ENCODE measurements at regions not wholly inside any gene's neighbourhood (a gene's known extent, or its start where the extent isn't known, plus 50 kb on each side); places are given as distances from the start of the nearest gene placed in this dataset.

DNA sequence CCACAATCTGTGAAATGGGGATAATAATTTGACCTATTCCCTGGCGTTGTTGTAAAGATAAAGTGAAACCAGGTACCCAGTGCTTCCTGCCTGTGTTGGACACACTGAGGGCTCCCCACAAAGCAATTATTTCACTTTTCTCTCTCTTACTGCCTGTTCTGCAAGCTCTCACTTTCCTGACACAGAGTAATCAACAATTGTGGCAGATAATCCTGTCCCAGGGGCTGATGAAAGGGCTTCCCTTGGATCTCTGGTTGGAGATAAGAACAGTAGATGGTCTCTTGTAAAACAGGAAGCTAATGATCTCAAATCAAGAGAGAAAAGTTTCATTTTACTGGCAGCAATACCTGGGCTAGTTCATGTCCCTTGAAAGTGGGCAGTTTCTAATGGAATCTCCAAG is 190.4 kb upstream of the EPHA4 start:
- Histone ChIP-seq H3K9me3 (ENCODE audit: low read length) (no peaks in the 10 kb centered on the region), H3K9ac (ENCODE audit: low read length) (no peak overlapping the region), H3K9me2 (ENCODE audit: low read depth, low read length) (no peaks in the 10 kb centered on the region), H3K4me3 (ENCODE audit: low read depth, low read length, poor library complexity, severe bottlenecking) (no peak overlapping the region), H3K36me3 (ENCODE audit: insufficient read depth, low read length) (no peaks in the 10 kb centered on the region), H3F3A (ENCODE audit: insufficient read depth, low read length) (no peaks in the 10 kb centered on the region), H3K27me3 (ENCODE audit: insufficient read depth, low read length) (no peaks in the 10 kb centered on the region), H3K27ac (ENCODE audit: low read depth, low read length, poor library complexity, severe bottlenecking) (no peak overlapping the region), H2AFZ (ENCODE audit: low read length) (no peak overlapping the region), H3K4me2 (ENCODE audit: low read length) (no peak overlapping the region), H4K20me1 (ENCODE audit: insufficient read depth, low read length) (no peaks in the 10 kb centered on the region), H3K79me2 (ENCODE audit: insufficient read depth, low read length) (no peaks in the 10 kb centered on the region), H3K4me1 (ENCODE audit: insufficient read depth, low read length, severe bottlenecking) (no peaks in the 10 kb centered on the region)
- TF ChIP-seq EZH2 (IDR thresholded peaks at IDR 0.05; ENCODE audit: borderline replicate concordance, low read length) = no peak
- TF ChIP-seq, protein P1, sequence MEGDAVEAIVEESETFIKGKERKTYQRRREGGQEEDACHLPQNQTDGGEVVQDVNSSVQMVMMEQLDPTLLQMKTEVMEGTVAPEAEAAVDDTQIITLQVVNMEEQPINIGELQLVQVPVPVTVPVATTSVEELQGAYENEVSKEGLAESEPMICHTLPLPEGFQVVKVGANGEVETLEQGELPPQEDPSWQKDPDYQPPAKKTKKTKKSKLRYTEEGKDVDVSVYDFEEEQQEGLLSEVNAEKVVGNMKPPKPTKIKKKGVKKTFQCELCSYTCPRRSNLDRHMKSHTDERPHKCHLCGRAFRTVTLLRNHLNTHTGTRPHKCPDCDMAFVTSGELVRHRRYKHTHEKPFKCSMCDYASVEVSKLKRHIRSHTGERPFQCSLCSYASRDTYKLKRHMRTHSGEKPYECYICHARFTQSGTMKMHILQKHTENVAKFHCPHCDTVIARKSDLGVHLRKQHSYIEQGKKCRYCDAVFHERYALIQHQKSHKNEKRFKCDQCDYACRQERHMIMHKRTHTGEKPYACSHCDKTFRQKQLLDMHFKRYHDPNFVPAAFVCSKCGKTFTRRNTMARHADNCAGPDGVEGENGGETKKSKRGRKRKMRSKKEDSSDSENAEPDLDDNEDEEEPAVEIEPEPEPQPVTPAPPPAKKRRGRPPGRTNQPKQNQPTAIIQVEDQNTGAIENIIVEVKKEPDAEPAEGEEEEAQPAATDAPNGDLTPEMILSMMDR (IDR thresholded peaks at IDR 0.05; ENCODE audit: low read length) = no peak

DNA sequence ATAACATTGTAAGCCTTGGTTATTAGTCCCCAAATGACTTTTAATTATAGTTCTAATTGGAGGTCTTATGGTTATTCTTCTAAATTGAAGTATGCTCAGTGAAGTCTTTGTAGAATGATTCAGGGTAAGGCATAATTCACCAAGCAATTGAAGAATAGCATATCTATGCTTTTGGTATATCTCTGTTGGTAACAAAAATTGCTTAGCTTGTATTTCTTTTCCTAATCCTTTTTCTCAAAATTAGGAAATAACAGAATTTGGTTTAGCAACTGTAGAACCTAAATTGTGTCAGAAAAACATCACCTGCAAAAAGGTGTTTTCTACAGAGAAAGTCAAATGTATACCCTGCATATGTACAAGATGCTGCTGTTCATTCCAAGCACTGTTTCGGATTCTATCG is 189.2 kb upstream of the EPHA4 start:
- Histone ChIP-seq H3K4me3 (ENCODE audit: low read depth, low read length, poor library complexity, severe bottlenecking) (no peak overlapping the region), H3K27me3 (ENCODE audit: insufficient read depth, low read length) (no peaks in the 10 kb centered on the region), H3K9ac (ENCODE audit: low read length) (no peak overlapping the region), H3K9me3 (ENCODE audit: low read length) (no peaks in the 10 kb centered on the region), H3K27ac (ENCODE audit: low read depth, low read length, poor library complexity, severe bottlenecking) (no peak overlapping the region), H3F3A (ENCODE audit: insufficient read depth, low read length) (no peaks in the 10 kb centered on the region), H3K36me3 (ENCODE audit: insufficient read depth, low read length) (no peaks in the 10 kb centered on the region), H3K4me1 (ENCODE audit: insufficient read depth, low read length, severe bottlenecking) (no peaks in the 10 kb centered on the region), H3K4me2 (ENCODE audit: low read length) (no peak overlapping the region), H4K20me1 (ENCODE audit: insufficient read depth, low read length) (no peaks in the 10 kb centered on the region), H3K9me2 (ENCODE audit: low read depth, low read length) (no peaks in the 10 kb centered on the region), H3K79me2 (ENCODE audit: insufficient read depth, low read length) (no peaks in the 10 kb centered on the region), H2AFZ (ENCODE audit: low read length) (no peak overlapping the region)
- TF ChIP-seq EZH2 (IDR thresholded peaks at IDR 0.05; ENCODE audit: borderline replicate concordance, low read length) = no peak
- TF ChIP-seq, protein P1 (IDR thresholded peaks at IDR 0.05; ENCODE audit: low read length) = no peak

DNA sequence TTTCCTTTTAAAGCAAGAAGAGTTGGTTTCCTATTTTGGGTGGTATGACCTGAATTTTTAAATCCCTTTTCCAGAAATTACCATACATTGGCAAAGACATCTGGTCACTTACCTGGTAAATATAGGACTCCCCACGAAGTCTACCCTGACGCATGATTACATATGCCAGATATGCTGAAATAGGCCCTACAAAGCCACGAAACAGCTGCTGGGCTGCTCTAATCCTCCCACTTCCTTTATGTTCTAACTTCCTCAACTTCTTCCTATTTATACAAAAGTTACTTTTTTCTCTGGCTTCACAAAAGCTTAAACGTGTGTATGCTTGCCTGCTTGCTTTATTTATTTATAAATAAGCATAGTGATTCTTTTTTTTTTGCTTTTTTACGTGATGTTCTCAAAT is 186.0 kb upstream of the EPHA4 start:
- H4K20me1 ChIP-seq (ENCODE audit: insufficient read depth, low read length) = no peaks in the 10 kb centered on the region
- H3K27me3 ChIP-seq (ENCODE audit: insufficient read depth, low read length) = no peaks in the 10 kb centered on the region
- no peak for TF ChIP-seq EZH2 (IDR thresholded peaks at IDR 0.05; ENCODE audit: borderline replicate concordance, low read length)
- TF ChIP-seq, protein P1 (IDR thresholded peaks at IDR 0.05; ENCODE audit: low read length) = no peak
- H3K4me2 ChIP-seq (ENCODE audit: low read length) = no peak overlapping the region
- no peaks in the 10 kb centered on the region for H3K4me1 ChIP-seq (ENCODE audit: insufficient read depth, low read length, severe bottlenecking)
- H3K36me3 ChIP-seq (ENCODE audit: insufficient read depth, low read length) = no peaks in the 10 kb centered on the region
- H3K9me3 ChIP-seq (ENCODE audit: low read length) = no peaks in the 10 kb centered on the region
- no peak overlapping the region for H2AFZ ChIP-seq (ENCODE audit: low read length)
- no peaks in the 10 kb centered on the region for H3F3A ChIP-seq (ENCODE audit: insufficient read depth, low read length)
- no peak overlapping the region for H3K27ac ChIP-seq (ENCODE audit: low read depth, low read length, poor library complexity, severe bottlenecking)
- no peaks in the 10 kb centered on the region for H3K9me2 ChIP-seq (ENCODE audit: low read depth, low read length)
- H3K79me2 ChIP-seq (ENCODE audit: insufficient read depth, low read length) = no peaks in the 10 kb centered on the region
- H3K9ac ChIP-seq (ENCODE audit: low read length) = no peak overlapping the region
- no peak overlapping the region for H3K4me3 ChIP-seq (ENCODE audit: low read depth, low read length, poor library complexity, severe bottlenecking)
